ENCODE measurements at regions not wholly inside any gene's neighbourhood (a gene's known extent, or its start where the extent isn't known, plus 50 kb on each side); places are given as distances from the start of the nearest gene placed in this dataset.

GRCh38 chr3:107265526-107265925 is 111.7 kb upstream of the CCDC54 start:
- TF ChIP-seq, protein P1, sequence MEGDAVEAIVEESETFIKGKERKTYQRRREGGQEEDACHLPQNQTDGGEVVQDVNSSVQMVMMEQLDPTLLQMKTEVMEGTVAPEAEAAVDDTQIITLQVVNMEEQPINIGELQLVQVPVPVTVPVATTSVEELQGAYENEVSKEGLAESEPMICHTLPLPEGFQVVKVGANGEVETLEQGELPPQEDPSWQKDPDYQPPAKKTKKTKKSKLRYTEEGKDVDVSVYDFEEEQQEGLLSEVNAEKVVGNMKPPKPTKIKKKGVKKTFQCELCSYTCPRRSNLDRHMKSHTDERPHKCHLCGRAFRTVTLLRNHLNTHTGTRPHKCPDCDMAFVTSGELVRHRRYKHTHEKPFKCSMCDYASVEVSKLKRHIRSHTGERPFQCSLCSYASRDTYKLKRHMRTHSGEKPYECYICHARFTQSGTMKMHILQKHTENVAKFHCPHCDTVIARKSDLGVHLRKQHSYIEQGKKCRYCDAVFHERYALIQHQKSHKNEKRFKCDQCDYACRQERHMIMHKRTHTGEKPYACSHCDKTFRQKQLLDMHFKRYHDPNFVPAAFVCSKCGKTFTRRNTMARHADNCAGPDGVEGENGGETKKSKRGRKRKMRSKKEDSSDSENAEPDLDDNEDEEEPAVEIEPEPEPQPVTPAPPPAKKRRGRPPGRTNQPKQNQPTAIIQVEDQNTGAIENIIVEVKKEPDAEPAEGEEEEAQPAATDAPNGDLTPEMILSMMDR (IDR thresholded peaks at IDR 0.05) = no peak
- no peak for TF ChIP-seq POLR2AphosphoS5 (IDR thresholded peaks at IDR 0.05)
- no peak for TF ChIP-seq EP300 (IDR thresholded peaks at IDR 0.05; ENCODE audit: low read depth)
- no peak for TF ChIP-seq POLR2A (IDR thresholded peaks at IDR 0.05)
- Histone ChIP-seq H3K4me1 (peaks cover 0 to 6% (median 0%) of the 10 kb centered on the region in 4 donors), H3K9me3 (no peaks in the 10 kb centered on the region), H3K27me3 (no peaks in the 10 kb centered on the region), H3K27ac (no peak overlapping the region), H3K4me3 (no peak overlapping the region), H3K36me3 (no peaks in the 10 kb centered on the region)
- in situ Hi-C loops (cut with MboI; ENCODE audit: low pct_ligation_motif_present in 1 of 4, low pct_unique_long_range_greater_than_20kb in 1 of 4, low sequenced_read_pairs in 3 of 4) (no loop called here), intact Hi-C loops (cut with DNase I; ENCODE audit: low total_unique reads) (no loop called here)
- no peak for DNase-seq
- WGBS, 2 donors (ENCODE audit: low coverage in 1 of 2) = 79 to 84% methylated on average over 1 of the region's 1 CpG

DNA sequence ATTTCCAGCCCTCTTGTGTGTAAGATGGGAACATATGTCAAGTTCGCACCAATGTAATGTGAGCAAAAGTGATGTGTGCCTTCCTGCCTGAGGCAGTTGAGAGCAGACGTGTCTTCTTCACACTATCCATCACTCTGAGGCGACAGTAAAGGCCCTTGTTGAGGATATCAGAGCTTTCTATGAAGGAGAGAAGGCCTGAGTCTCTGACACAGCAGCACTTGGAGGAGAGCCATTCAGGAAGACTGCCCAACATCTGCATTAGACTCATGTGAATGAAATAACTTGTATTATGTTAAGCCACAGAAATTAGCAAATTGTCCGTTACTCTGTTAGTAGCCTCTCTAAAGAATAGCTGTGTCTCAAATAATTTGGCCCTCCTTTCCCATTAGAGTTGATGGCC is 108.8 kb upstream of the CCDC54 start:
- WGBS, 2 donors (ENCODE audit: low coverage in 1 of 2) = 91 to 92% methylated on average over 2 to 4 of the region's 4 CpGs
- Histone ChIP-seq H3K27me3 (no peaks in the 10 kb centered on the region), H3K9me3 (no peaks in the 10 kb centered on the region), H3K4me3 (no peak overlapping the region), H3K4me1 (peaks cover 0 to 6% (median 0%) of the 10 kb centered on the region in 4 donors), H3K36me3 (no peaks in the 10 kb centered on the region), H3K27ac (no peak overlapping the region)
- TF ChIP-seq POLR2AphosphoS5 (IDR thresholded peaks at IDR 0.05) (no peak), POLR2A (IDR thresholded peaks at IDR 0.05) (no peak), EP300 (IDR thresholded peaks at IDR 0.05; ENCODE audit: low read depth) (no peak)
- in situ Hi-C loops (cut with MboI; ENCODE audit: low pct_ligation_motif_present in 1 of 4, low pct_unique_long_range_greater_than_20kb in 1 of 4, low sequenced_read_pairs in 3 of 4) = no loop called here
- DNase-seq = no peak
- intact Hi-C loops (cut with DNase I; ENCODE audit: low total_unique reads) = no loop called here

- no peak for DNase-seq
- no peak overlapping the region for H3K4me3 ChIP-seq
- no peaks in the 10 kb centered on the region for H3K36me3 ChIP-seq
- 86% methylated on average over 6 to 7 of the region's 7 CpGs for WGBS, 2 donors (ENCODE audit: low coverage in 1 of 2)
- no peak for TF ChIP-seq POLR2A (IDR thresholded peaks at IDR 0.05)
- TF ChIP-seq EP300 (IDR thresholded peaks at IDR 0.05; ENCODE audit: low read depth) = no peak
- TF ChIP-seq POLR2AphosphoS5 (IDR thresholded peaks at IDR 0.05) = no peak
- TF ChIP-seq, protein P1 (IDR thresholded peaks at IDR 0.05) = no peak
- in situ Hi-C loops (cut with MboI; ENCODE audit: low pct_ligation_motif_present in 1 of 4, low pct_unique_long_range_greater_than_20kb in 1 of 4, low sequenced_read_pairs in 3 of 4) = no loop called here
- H3K9me3 ChIP-seq = no peaks in the 10 kb centered on the region
- no peak overlapping the region for H3K27ac ChIP-seq
- intact Hi-C loops (cut with DNase I; ENCODE audit: low total_unique reads) = no loop called here
- no peaks in the 10 kb centered on the region for H3K27me3 ChIP-seq
- peaks cover 0 to 6% (median 0%) of the 10 kb centered on the region in 4 donors for H3K4me1 ChIP-seq
Measured at GRCh38 chr3:107269136-107269535, 108.1 kb upstream of the CCDC54 start.

- no peak for DNase-seq
- no peak overlapping the region for H3K4me3 ChIP-seq
- TF ChIP-seq, protein P1 (IDR thresholded peaks at IDR 0.05) = peak; percentile 52 to 67 (median 65)
- no peak for TF ChIP-seq EP300 (IDR thresholded peaks at IDR 0.05; ENCODE audit: low read depth)
- TF ChIP-seq POLR2A (IDR thresholded peaks at IDR 0.05) = no peak
- no peak for TF ChIP-seq POLR2AphosphoS5 (IDR thresholded peaks at IDR 0.05)
- in situ Hi-C loops (cut with MboI; ENCODE audit: low pct_ligation_motif_present in 1 of 4, low pct_unique_long_range_greater_than_20kb in 1 of 4, low sequenced_read_pairs in 3 of 4) = no loop called here
- H3K27ac ChIP-seq = no peak overlapping the region
- no peaks in the 10 kb centered on the region for H3K4me1 ChIP-seq
- no peaks in the 10 kb centered on the region for H3K36me3 ChIP-seq
- intact Hi-C loops (cut with DNase I; ENCODE audit: low total_unique reads) = no loop called here
- no peaks in the 10 kb centered on the region for H3K27me3 ChIP-seq
- 0 to 15% methylated on average over 2 to 3 of the region's 3 CpGs for WGBS, 2 donors (ENCODE audit: low coverage in 1 of 2)
- H3K9me3 ChIP-seq = no peaks in the 10 kb centered on the region
Measured at GRCh38 chr3:107271787-107272387, 105.4 kb upstream of the CCDC54 start.

GRCh38 chr3:107272471-107272870 is 104.8 kb upstream of the CCDC54 start:
- intact Hi-C loops (cut with DNase I; ENCODE audit: low total_unique reads) (no loop called here), in situ Hi-C loops (cut with MboI; ENCODE audit: low pct_ligation_motif_present in 1 of 4, low pct_unique_long_range_greater_than_20kb in 1 of 4, low sequenced_read_pairs in 3 of 4) (no loop called here)
- Histone ChIP-seq H3K9me3 (no peaks in the 10 kb centered on the region), H3K4me1 (no peaks in the 10 kb centered on the region), H3K36me3 (no peaks in the 10 kb centered on the region), H3K4me3 (no peak overlapping the region), H3K27ac (no peak overlapping the region), H3K27me3 (no peaks in the 10 kb centered on the region)
- WGBS, 2 donors (ENCODE audit: low coverage in 1 of 2) = 85 to 92% methylated on average over 2 of the region's 2 CpGs
- TF ChIP-seq POLR2AphosphoS5 (IDR thresholded peaks at IDR 0.05) = no peak
- no peak for TF ChIP-seq EP300 (IDR thresholded peaks at IDR 0.05; ENCODE audit: low read depth)
- TF ChIP-seq, protein P1 (IDR thresholded peaks at IDR 0.05) = no peak
- no peak for TF ChIP-seq POLR2A (IDR thresholded peaks at IDR 0.05)
- no peak for DNase-seq

Measured in transverse colon (tissue), 4 donors.